Dedifferentiated amniotic fluid mesenchymal stem cell (primary cell): ENCODE measurements at regions not wholly inside any gene's neighbourhood (a gene's known extent, or its start where the extent isn't known, plus 50 kb on each side); places are given as distances from the start of the nearest gene placed in this dataset.

Experiments
- DNase-seq: peaks from one replicate; pipeline ENCODE4 v3.0.0-alpha.2; 2016; ENCODE audit errors: extremely low spot score

DNA sequence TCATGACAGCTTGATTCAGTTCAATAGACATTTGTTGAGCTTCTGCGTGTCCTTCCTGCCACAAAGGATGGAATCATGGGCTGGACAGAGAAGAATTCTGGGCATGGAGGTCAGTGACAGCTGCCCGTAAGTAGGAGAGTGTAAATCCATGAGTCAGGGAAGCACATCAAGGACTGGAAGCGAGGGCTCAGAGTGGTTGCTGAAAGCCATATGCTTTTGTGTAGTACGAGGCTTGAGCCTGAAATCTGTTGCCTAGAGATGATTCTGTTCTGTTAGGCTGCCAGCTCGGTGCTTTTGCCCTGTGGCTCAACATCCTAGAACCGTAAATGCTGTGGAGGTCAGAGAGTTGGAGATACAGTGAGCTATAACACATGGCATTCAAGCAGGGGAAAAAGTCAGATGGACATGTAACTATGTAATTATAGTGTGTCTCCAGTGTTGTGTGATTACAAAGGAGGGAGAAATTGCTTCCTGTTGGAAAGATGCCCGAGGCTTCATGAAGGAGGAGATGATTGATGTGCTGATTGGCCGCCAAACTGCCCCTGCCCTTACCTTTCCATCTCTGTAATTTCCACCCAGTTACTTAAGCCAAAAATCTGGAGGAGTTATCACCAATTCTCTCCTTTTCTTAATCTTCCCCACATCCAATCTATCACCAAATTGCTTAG lies 92.8 kb upstream of the CACNA1E start:
- DNase-seq, result no peak

DNA sequence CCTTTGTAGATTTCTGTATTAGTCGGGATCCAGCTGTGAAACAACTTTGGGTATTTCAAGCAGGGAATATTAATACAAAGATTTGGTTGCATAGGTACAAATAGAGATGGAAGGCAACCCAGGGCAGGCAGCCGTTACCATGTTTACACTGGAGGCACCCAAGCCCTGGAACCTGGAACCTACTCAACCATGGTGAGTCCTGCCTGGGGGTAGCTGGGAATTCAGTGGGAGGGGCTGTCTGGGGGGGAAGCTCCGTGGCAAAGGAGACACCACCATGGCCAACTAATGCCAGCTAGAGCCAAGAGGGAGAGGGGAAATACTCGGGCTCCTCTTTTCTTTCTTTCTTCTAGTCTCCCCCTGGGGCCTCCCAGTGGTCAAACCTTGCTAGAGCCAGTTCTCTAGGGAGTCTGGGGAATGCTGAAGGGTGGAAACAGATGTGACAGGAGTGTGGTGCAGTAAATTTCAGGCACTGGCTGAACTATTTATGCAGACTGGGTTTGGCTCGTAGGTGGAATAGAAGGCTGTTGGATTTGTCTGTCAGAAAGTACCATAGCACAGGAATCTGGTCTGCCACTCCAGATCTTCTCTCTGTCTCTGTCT lies 91.9 kb upstream of the CACNA1E start:
- DNase-seq, result no peak

DNA sequence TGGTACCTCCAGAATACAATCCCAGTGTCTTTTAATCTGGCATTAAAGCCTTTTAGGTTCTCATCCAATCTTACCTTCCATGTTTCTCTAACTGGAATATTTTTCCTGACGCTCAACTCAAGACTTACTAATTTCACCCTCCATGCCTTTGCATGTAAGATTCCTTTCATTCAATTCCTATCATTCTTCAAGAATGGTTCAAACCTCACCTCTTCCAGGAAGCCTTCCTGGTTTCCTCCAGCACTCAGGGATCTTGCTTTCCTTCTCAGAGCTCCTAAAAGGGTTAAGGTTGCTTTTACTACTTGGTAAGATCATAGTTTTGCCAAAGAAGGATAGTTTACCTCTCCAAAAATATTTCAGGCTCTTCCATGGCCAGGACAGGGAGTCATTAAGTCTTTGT lies 91.2 kb upstream of the CACNA1E start:
- no peak for DNase-seq

DNA sequence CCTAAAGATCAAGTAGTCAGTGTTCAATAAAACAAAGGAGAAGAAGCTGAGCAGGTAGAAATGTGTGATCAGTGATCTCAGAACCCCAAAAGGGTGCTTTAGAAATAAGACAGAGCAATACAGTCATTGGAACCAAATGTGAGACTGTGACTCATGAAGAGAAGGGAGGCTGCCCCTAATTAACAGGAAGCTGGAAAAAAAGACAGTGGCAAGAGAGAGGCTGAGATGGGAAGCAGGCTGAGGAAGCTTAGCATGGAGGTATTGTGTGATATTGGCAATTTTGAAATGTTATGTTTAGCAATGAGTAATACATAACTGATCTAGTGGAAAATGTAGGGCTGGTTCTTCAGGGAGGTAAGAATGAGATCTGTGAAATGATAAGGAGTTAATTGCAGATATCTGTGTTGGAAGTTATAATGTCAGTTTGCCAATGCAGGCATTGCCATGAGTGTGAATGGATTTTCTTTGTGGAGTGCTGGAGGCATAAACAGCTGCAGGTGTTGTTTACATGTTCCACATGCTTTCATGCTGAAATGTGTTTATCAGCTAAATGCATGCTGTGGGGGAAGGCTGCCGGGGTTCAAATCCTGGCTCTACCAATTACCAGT lies 90.6 kb upstream of the CACNA1E start:
- DNase-seq, result no peak

DNA sequence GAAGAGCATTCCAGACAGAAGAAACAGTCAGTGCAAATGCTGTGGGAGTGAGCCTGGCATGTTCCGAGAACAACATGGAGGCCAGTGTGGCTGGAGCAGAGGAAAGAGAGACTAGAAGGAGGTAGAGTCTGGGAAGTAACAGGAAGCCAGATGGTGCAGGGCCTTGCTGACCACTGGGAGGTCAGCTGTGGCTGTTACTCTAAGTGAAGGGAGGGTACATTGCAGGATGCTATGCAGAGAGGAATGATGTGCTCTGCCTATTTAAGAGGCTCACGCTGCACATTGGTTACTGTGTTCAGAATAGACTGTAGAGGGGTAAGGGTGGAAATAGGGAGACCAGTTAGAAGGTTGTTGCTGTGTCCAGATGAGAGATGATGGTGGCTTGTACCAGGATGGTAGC lies 88.6 kb upstream of the CACNA1E start:
- no peak for DNase-seq

DNA sequence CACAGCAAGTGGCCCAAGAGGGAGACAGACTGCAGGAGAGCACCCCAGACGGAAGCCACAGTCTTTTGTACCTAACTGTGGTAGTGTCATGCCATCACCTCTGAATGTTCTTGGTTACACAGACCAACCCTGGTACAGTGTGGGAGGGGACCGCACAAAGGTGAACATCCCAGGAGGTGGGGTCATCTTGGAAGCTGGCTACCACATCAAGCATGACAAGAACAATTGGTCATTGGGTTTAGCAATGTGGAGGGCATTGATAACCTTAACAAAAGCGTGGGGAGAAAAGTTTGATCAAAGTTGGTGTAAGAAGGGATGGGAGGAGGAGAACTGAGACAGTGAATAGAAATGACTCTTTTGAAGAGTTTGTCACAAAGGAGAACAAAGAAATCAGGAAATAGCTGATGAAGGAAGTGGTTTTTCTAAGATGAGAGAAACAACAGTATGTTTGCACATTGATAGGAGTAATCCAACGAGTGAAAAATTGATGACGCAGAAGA lies 87.1 kb upstream of the CACNA1E start:
- DNase-seq, result no peak

DNA sequence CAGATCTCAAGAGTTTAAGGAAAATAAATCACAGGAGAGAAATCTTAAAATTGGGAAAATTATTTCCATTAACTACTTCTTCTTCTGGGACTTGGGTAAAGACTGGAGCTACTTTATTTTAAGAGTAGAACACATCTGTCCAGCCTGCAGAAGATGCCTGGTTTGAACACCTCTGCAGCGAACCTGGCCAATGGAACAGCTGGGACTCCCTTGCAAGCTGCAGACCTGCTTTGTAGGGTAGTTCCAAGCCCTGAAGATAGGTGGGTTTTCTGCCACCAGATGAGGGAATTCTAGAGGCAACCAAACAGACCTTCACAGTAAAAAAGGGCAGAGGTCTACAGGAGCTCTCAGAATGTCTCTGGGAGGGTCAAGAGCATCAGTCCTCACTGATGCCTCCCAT lies 86.5 kb upstream of the CACNA1E start:
- DNase-seq, result no peak

DNA sequence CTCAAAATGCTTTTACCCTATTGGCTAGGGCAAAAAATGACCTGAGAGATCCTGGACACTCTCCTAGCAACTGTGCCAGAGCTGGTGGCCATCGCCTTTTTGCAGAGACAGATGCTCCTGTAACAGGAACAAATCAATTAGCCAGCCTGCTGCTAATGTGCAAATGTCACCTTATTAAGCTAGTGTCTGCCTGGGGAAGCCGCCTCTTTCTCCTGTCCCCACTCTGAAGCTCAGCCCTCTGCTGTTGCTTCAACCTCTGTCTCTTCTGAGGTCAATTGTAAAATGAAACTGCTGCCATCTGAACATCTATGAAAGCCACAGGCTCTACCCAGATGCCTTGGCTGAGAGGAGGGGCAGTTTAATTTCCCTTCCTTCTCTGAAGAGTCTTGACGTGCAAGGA lies 85.5 kb upstream of the CACNA1E start:
- DNase-seq, result no peak

DNA sequence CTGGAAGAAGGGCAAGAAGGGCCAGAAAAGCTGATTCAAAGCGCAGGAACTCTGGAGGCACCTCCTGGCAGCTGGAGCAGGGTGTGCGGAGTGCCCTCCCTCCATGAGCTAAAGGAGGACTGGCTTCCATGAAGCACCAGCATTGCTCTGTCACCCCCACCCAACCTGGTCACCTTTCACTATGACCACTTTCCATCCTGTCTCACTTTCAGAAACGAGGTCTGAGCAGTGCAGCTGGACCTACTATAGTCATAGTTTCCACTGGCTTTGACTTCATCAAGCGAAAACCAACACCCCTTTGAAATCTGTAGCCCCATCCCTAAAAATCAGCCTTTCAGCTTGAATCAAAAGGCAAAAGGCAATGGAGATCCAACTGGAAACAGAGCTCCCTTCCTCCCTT lies 84.8 kb upstream of the CACNA1E start:
- DNase-seq, result no peak

DNA sequence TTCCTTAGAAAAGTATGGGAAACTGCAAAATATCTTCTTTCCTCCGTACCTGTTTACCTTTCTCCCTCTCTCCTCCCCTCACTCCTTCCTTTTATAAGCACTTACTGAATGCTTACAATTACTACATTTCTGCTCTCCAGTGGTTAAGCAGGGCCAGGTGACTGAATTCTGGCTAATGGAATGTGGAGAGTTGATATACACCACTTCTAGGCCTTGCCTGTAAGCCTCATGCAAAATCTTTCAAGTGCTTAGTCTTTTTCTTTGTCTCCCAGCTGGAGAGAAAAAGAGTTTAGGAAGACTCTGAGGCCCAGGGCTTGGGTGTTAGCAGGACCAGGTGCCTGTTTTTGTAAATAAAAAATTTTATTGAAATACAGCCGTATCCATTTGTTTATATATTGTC lies 77.7 kb upstream of the CACNA1E start:
- DNase-seq, result no peak

DNA sequence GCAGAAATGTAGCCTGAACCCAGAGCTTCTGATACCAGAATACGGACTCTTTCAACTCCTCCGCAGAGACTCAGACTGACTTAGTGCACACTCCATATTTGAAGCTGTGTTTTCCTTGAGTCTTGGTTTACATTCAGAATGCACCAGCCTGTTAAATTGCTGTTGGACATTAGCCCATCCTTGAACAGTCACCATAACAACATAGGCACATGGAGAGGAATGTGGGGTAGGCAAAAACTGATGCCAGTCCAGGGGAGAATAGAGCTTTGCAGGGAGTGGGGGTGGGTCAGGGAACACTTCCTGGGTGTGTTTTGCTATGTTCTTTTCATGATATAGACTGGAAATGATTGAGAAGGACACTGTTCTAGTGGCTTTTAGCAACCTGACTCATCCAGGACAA lies 76.3 kb upstream of the CACNA1E start:
- no peak for DNase-seq

DNA sequence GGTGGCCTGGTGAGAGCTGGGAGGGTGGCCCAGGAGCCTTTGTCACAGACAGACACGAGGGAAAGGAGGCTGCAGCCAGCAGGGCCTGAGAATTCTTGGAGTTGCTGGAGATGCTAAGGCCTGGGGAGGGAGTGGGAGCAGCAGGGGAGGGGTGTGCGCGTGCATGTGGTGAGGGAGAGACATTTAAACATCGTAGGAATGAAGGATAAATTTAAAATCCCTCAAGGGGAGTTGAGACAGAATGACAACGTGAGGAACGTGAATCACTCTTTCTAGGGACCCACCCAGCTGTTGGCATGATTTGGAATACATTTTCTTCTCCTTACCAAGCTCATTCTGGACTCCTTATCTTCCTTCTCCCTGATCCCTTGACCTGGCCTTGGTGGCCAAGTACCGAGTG lies 73.3 kb upstream of the CACNA1E start:
- no peak for DNase-seq

DNA sequence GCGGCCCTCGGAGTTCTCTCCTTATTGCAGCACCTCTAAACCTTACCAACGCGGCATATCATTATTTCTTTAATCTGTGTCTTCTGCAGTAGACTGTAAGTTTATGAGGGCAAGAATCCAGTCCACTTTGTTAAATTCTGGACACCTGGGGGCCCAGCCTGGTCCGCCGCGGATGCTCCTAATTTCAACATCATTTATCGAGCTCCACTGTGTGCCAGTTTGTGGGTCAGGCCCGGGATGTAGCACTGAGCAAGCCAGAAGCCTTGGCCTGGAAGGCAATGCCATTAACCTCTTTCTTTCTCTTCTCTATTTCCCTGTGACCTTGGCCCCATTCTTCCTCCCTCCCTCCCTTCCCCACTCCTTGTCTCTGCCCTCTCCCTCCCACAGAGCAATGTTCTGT lies 70.6 kb upstream of the CACNA1E start:
- no peak for DNase-seq

DNA sequence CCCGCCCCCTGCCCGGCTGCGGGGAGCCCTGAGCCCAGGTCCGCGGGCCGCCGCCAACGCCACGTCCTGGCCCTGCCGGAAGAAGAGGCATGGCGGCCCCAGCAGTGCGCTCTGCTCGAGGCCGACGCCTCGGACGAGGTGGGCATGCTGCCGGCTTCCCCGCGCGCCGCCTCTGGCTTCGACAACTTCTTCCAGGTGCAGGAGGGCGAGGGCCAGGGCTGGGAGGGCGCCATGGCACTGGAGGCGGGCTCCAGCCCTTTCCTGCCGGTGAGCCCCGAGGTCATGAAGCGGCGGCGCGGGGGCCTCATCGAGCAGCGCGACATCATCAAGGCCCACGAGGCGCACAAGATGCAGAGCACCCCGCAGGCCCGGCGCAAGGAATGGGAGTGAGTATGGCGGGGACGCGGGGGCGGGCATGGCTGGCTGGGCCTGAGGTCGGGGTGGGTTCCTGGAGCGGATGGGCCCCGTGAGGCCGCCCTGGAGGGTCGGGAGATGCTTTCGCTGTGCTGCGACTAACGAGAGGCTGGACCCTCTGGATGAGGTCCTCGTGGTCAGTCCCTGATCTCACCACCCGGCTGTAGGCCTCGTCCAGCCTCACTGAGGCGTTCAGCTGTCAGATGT lies 70.0 kb upstream of the CACNA1E start:
- no peak for DNase-seq

DNA sequence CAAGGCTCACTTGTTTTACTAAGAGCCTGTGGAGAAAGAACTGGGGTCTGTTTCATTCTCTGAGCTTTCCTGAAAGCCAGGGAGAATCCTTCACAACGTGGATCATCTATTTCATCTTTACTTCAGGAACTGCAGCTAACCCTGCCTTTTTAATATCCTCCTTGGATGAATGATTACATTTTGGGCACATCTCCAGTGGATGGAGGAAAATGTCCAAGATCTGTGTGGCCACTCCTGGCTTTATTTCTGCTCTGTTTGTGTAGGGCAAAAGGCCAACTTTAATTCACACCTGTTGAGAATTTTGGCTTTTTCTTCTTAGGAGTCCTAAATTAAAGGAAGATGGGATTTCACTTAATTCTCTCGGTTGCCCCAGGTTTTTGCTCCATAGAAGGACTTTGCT lies 69.5 kb upstream of the CACNA1E start:
- no peak for DNase-seq

DNA sequence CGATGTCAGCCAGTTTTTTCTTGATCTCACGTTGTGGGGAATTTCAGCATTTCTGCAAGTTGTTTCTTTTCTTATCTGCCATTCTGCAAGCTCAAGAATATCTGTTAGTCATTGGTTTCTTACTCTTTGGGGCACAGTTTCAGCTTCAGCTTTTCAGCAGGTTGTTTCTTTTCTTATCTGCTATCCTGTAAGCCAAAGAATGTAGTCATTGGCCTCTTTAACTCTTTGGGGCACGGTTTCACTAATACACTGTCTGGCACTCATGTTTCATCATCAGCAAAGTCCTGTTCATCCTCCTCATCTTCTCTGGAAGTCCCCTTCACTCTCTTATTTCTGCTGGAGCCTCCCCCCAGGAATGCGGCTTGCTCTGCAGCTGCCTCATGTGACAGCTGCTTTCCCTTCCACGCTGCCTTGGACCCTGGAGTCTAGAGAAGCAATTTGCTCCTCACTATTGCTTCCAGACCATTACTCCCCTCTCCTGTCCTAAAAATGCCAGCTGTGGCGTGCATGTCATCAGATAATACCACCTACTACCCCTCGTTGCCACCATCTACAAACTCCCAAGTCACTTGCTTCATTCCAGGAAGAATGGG lies 67.0 kb upstream of the CACNA1E start:
- DNase-seq, result no peak

DNA sequence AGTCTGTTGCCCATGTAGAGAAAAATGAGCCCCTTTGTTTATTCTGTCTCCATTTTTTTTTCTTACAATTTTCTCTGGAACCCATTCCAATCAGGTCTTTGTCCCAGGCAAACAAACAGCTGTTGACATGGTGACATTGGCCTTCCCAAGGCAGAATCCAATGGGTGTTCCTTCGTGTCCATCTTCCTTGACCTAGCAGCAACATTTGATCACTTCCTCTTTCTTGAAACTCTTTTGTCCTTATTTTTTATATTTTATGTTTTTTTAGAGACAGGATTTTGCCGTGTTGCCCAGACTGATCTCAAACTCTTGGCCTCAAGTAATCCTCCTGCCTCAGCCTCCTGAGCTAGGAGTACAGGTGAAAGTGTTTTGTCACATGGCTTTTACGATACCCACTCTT lies 65.4 kb upstream of the CACNA1E start:
- no peak for DNase-seq

DNA sequence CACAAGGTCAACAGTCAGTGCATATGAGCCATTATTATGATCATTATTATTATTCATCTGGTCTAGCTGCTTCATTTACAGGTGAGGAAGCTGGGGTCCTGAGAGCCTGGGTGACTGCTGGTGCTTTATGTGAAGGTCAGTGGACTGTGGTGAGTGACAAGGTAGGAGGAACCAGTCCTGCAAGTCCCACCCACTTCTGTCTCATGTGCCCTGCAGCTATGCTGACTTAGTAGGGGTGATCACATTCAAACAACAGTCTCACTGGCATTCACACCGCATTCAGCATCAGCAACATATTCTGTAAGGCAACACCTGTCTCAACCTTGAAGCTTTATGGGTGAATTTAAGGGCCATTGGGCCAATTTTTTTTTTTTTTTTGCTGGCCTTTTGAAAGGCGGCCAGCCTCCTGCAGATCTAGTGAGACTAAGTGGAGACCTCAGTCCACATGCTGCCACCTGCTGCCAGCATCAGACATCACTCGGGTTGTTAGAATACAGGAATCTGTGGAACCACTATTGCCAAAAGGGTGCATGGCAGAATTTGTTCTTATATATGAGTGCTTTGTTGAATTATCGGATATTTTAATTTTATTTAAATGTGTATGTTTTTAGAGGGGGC lies 59.9 kb upstream of the CACNA1E start:
- no peak for DNase-seq

DNA sequence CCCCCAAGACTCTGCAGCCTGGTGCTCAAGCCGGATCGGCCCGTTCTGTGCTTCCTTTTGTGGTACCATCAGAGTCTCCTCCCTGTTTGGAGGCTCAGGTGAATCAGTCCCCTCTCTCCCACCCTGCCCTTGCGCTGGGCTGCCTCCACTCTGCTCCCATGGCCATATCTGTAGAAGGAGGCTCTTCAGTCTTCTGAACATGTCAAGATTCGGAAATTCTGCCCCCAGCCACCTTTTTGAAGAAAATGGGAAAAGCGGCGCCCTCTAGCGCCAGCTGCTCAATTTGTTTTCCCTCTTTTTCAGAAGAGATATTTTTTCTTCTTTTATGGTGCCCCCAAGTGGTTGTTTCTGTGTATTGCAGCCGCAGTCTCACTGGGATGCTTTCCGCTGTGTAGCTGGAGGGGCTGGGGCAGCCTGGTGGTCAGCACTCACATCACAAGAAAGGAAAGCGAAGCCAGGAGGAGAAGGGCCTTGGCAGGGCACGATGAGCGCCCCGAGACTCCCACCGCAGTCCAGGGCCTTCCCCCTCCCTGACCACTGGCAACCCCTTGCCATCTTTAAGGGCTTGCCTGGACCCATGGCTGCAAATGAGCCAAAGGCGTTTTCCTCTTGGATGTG lies 58.4 kb upstream of the CACNA1E start:
- DNase-seq, result peak; percentile 64

DNA sequence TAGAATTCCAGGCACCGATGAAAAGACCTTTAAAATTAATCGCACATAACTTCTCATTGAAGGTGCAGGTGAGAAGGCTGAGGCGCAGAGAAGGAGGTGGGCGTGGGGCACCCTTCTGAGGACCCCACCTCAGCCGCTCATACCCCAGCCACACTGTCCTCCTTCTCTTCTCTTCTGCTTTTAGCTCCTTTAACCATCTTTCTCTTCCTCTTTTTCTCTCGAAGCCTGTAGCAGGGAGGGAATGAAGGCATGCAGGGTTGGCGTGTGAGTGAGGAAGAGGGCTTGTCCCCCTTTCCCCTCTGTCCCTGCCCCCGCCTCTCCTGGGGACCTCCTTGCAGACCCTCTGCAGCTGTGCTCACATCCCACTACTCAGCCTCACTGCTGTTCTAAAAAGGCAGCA lies 57.8 kb upstream of the CACNA1E start:
- no peak for DNase-seq

DNA sequence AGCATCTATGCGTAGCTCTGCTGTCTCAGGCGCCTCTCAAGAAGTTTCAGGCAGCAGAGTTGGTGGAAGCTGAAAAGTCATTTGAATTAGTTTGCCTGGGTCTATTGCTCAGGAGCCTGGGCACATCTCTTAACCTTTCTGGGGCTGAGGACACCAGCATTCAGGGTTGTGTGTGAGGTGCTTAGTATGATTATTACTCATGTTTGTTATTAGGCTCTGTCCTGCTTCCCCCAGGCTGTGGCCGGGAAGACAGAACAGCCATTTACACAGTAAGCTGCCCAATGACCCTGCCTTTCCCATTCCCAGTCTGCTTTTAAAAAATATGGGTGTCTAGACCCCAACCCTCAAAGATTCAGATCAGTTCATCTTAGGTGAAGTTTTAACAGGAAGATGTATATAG lies 53.9 kb upstream of the CACNA1E start:
- DNase-seq, result no peak
